ENCODE measurements at regions not wholly inside any gene's neighbourhood (a gene's known extent, or its start where the extent isn't known, plus 50 kb on each side); places are given as distances from the start of the nearest gene placed in this dataset.

DNA sequence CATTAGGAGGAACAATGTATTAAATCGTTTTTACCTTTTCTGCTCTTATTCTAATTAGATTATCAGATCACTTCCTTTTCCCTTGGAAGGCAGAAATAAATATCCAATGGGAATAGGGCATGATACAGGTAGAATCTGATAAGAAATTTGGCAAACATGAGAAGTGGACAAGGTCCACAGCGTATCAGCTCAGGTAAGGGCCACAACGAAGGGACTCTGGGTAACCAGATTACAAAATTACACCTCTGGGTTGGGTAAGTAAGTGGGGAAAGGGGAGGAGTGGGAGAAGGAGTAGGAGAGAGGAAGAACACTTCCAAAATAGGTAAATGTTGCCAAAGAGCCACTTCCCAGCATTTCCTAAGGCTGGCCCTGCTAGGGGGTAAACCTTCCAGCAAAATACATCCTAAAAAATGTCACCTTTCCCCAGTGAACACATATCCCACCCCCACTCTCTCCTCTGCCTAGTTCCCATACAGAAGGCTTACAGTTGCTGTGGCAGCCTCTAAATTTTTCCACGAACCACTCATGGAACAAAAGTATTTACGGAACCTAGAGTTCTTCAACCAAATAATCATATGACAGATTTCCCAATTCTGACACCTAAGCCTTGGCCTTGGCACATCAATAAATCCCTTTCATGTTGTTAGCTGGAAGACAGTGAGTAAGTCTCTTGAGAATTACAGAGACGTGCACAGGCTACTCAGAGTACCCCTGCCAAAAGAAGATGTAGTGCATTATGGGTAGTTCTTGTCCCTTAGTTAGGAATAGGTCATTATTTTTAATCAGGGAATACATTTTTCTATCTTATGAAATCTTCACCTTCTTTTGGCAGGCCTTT lies 51.5 kb upstream of the DLX6 start:
- Mint-ChIP-seq H3K4me1 (no peaks in the 10 kb centered on the region), H3K27ac (no peak overlapping the region), H3K4me3 (no peak overlapping the region), H3K9me3 (no peaks in the 10 kb centered on the region), H3K27me3 (ENCODE audit: low read depth, poor library complexity) (peaks cover 35% of the 10 kb centered on the region), H3K36me3 (ENCODE audit: low read depth) (no peaks in the 10 kb centered on the region)
- DNase-seq: no peak
- TF ChIP-seq, protein P1, sequence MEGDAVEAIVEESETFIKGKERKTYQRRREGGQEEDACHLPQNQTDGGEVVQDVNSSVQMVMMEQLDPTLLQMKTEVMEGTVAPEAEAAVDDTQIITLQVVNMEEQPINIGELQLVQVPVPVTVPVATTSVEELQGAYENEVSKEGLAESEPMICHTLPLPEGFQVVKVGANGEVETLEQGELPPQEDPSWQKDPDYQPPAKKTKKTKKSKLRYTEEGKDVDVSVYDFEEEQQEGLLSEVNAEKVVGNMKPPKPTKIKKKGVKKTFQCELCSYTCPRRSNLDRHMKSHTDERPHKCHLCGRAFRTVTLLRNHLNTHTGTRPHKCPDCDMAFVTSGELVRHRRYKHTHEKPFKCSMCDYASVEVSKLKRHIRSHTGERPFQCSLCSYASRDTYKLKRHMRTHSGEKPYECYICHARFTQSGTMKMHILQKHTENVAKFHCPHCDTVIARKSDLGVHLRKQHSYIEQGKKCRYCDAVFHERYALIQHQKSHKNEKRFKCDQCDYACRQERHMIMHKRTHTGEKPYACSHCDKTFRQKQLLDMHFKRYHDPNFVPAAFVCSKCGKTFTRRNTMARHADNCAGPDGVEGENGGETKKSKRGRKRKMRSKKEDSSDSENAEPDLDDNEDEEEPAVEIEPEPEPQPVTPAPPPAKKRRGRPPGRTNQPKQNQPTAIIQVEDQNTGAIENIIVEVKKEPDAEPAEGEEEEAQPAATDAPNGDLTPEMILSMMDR (IDR thresholded peaks at IDR 0.05): no peak

All from nephron progenitor cell (in vitro differentiated cells).